ENCODE measurements at regions not wholly inside any gene's neighbourhood (a gene's known extent, or its start where the extent isn't known, plus 50 kb on each side); places are given as distances from the start of the nearest gene placed in this dataset.

DNA sequence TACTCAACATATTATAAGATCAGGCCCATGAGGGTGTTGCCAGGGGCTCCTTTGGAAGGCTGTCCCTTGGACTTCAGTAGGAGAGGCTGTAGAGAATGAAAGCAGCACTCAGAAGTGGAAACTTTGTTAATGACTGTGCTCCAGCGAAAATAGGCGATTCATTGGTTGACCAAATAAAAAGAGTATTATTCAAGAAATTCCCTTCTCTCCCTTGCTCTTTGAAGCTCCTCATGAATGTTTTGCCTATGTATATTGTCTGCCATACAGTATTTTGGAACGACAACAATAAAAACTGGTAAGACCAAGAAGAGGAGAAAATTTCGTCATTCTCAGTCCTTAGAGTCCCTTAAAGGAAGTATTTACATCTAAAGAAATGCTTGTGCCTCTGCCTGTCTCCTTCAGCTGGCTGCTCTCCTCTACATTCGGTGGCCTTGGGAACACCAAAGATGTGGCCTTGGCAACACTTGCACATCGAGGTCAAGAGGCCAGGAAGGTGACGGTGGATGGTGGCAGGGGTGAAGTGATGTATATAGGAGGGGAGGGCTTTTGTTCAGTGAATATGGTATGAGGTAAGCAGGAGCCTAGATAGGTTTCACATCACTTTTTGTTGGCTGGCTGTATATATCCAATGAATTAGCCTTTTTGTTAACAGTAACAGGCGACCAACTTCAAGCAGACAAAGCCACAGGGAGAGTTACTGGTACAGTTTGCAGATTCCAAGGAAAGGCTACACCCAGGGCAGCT is 95.0 kb upstream of the ACTBL2 start:
- intact Hi-C loops (cut with DNase I; ENCODE audit: low total_unique reads) = no loop called here
- Histone ChIP-seq H3K4me1 (no peaks in the 10 kb centered on the region), H3K27ac (no peak overlapping the region), H3K36me3 (no peaks in the 10 kb centered on the region), H3K27me3 (no peaks in the 10 kb centered on the region), H3K9me3 (no peaks in the 10 kb centered on the region), H3K4me3 (no peak overlapping the region)
- DNase-seq (ENCODE audit: low spot score in 2 of 2) = no peak
- TF ChIP-seq, protein P1, sequence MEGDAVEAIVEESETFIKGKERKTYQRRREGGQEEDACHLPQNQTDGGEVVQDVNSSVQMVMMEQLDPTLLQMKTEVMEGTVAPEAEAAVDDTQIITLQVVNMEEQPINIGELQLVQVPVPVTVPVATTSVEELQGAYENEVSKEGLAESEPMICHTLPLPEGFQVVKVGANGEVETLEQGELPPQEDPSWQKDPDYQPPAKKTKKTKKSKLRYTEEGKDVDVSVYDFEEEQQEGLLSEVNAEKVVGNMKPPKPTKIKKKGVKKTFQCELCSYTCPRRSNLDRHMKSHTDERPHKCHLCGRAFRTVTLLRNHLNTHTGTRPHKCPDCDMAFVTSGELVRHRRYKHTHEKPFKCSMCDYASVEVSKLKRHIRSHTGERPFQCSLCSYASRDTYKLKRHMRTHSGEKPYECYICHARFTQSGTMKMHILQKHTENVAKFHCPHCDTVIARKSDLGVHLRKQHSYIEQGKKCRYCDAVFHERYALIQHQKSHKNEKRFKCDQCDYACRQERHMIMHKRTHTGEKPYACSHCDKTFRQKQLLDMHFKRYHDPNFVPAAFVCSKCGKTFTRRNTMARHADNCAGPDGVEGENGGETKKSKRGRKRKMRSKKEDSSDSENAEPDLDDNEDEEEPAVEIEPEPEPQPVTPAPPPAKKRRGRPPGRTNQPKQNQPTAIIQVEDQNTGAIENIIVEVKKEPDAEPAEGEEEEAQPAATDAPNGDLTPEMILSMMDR (IDR thresholded peaks at IDR 0.05) = no peak
- no peak for TF ChIP-seq POLR2A (IDR thresholded peaks at IDR 0.05)
- no peak for TF ChIP-seq POLR2AphosphoS5 (IDR thresholded peaks at IDR 0.05)

DNA sequence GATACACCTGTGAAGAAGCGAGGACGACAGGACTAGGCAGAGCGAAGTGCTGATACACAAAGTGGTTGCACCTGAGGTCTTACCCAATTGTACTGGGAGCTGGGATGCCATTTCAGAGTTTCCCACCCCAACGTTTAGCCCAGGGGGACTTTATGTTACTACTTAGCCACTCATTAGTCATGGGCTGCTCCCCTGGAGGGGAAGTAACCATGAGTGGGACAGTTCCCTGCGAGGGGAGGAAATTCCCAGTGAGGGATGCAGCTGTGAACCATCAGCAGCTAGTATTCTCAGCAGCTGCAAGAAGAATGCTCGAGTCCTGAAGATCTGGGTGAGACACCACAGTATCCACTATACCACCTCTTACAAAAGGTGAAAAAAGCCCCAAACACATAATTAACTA is 93.7 kb upstream of the ACTBL2 start:
- Histone ChIP-seq H3K4me1 (no peaks in the 10 kb centered on the region), H3K27ac (no peak overlapping the region), H3K36me3 (no peaks in the 10 kb centered on the region), H3K9me3 (no peaks in the 10 kb centered on the region), H3K4me3 (no peak overlapping the region), H3K27me3 (no peaks in the 10 kb centered on the region)
- TF ChIP-seq POLR2A (IDR thresholded peaks at IDR 0.05) (no peak), POLR2AphosphoS5 (IDR thresholded peaks at IDR 0.05) (no peak)
- TF ChIP-seq, protein P1 (IDR thresholded peaks at IDR 0.05) = no peak
- no peak for DNase-seq (ENCODE audit: low spot score in 2 of 2)
- intact Hi-C loops (cut with DNase I; ENCODE audit: low total_unique reads) = no loop called here

DNA sequence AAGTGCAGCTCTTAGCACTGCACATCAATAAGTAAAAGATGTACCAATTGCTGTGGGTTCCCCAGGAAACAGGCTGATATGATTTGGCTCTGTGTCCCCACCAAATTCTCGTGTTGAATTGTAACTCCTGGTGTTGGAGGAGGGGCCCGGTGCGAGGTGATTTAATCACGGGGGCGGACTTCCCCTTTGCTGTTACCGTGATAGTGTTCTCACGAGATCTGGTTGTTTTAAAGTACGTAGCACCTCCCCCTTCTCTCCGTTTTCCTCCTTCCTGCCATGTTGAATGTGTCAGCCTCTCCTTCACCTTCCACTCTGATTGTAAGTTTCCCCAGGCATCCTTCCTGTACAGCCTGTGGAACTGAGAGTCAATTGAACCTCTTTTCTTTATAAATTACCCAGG is 93.2 kb upstream of the ACTBL2 start:
- TF ChIP-seq, protein P1 (IDR thresholded peaks at IDR 0.05) = no peak
- H3K4me1 ChIP-seq = no peaks in the 10 kb centered on the region
- intact Hi-C loops (cut with DNase I; ENCODE audit: low total_unique reads) = no loop called here
- no peaks in the 10 kb centered on the region for H3K27me3 ChIP-seq
- H3K4me3 ChIP-seq = no peak overlapping the region
- no peaks in the 10 kb centered on the region for H3K9me3 ChIP-seq
- H3K27ac ChIP-seq = no peak overlapping the region
- H3K36me3 ChIP-seq = no peaks in the 10 kb centered on the region
- DNase-seq (ENCODE audit: low spot score in 2 of 2) = no peak

DNA sequence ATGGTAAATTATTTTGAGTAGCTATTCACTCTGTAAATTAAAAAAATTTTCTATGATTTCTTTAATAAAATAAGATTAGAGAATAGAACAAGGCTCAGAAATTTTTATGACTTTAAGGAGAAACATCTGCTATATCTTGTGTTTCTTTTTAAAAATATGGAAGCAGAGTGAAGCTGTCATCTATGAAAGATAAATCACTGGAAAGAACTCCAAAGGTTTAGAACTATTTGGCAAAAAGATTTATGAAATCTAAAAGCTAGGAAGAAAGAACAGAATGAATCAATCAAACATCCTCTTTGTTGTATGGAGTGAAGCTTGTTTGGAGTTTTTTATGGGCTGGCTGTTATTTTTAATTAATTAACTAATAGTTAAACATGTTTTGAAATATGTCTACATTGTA is 89.8 kb upstream of the ACTBL2 start:
- Histone ChIP-seq H3K4me1 (no peaks in the 10 kb centered on the region), H3K9me3 (no peaks in the 10 kb centered on the region), H3K27me3 (no peaks in the 10 kb centered on the region), H3K36me3 (no peaks in the 10 kb centered on the region), H3K4me3 (no peak overlapping the region), H3K27ac (no peak overlapping the region)
- DNase-seq (ENCODE audit: low spot score in 2 of 2) = no peak
- intact Hi-C loops (cut with DNase I; ENCODE audit: low total_unique reads) = no loop called here
- TF ChIP-seq POLR2AphosphoS5 (IDR thresholded peaks at IDR 0.05) = no peak

DNA sequence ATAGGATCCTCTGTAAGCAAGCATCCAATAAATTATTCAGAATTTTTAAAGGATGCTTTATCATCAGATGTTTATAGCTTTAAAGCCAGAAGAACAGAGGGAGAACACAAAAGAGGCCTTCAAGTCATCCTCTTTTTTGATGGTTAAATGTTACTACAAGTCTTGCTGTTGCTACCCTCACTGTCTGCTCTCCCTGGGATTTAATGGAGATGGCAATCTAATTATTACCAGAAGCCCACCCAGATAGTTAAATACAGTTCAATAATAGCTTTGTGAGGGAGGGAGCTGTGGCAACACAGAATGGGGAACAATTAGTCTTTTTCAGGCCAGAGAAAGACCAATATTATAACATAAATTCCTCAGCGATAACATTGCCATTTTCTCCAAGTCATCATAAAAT is 87.0 kb upstream of the ACTBL2 start:
- H3K4me3 ChIP-seq = no peak overlapping the region
- no peaks in the 10 kb centered on the region for H3K27me3 ChIP-seq
- no peak overlapping the region for H3K27ac ChIP-seq
- no peaks in the 10 kb centered on the region for H3K4me1 ChIP-seq
- DNase-seq (ENCODE audit: low spot score in 2 of 2) = no peak
- H3K9me3 ChIP-seq = no peaks in the 10 kb centered on the region
- TF ChIP-seq POLR2A (IDR thresholded peaks at IDR 0.05) (no peak), POLR2AphosphoS5 (IDR thresholded peaks at IDR 0.05) (no peak)
- TF ChIP-seq, protein P1 (IDR thresholded peaks at IDR 0.05) = no peak
- H3K36me3 ChIP-seq = no peaks in the 10 kb centered on the region
- intact Hi-C loops (cut with DNase I; ENCODE audit: low total_unique reads) = no loop called here

DNA sequence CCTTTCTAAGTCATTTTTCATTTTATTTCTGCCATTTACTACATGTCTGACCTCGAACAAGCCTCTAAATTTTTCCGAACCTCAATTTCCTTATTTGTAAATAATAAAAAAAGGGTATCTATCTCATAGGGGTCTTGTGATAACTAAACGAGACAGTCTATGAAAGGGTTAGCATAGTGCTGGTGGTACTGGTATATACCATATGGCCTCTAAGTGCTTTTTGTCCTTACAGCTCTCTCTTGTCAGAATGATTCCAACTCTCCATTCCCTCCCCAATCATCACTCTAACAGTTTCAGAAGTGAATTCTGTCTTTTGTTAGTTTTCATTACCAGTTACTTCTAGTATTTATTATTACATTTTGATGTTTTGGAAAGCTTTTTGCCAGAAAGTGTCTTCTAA is 85.5 kb upstream of the ACTBL2 start:
- Histone ChIP-seq H3K9me3 (no peaks in the 10 kb centered on the region), H3K27me3 (no peaks in the 10 kb centered on the region), H3K36me3 (no peaks in the 10 kb centered on the region), H3K4me3 (no peak overlapping the region), H3K27ac (no peak overlapping the region), H3K4me1 (no peaks in the 10 kb centered on the region)
- DNase-seq (ENCODE audit: low spot score in 2 of 2) = no peak
- intact Hi-C loops (cut with DNase I; ENCODE audit: low total_unique reads) = no loop called here
- TF ChIP-seq POLR2AphosphoS5 (IDR thresholded peaks at IDR 0.05) (no peak), POLR2A (IDR thresholded peaks at IDR 0.05) (no peak)
- TF ChIP-seq, protein P1 (IDR thresholded peaks at IDR 0.05) = no peak

Data from breast epithelium (tissue), 4 donors.